ENCODE measurements at regions not wholly inside any gene's neighbourhood (a gene's known extent, or its start where the extent isn't known, plus 50 kb on each side); places are given as distances from the start of the nearest gene placed in this dataset.
"Not testable (repeated sequence)": the region's sequence is repeated elsewhere in the genome, so short reads cannot be mapped to it uniquely, and the experiment has no call there.

- Histone ChIP-seq H3K27ac (no peak overlapping the region), H3K4me3 (no peak overlapping the region), H3K27me3 (no peaks in the 10 kb centered on the region), H3K9me3 (no peaks in the 10 kb centered on the region), H3K4me1 (no peaks in the 10 kb centered on the region), H3K36me3 (no peaks in the 10 kb centered on the region)
- intact Hi-C loops (cut with DNase I): no loop called here
- TF ChIP-seq CTCF (IDR thresholded peaks at IDR 0.05): no peak
- DNase-seq (no peak), ATAC-seq (no peak)
Observed at GRCh38 chr16:27600381-27600780, 50.4 kb downstream of the KATNIP start.

GRCh38 chr16:27602103-27602502, 52.2 kb downstream of the KATNIP start:
- H3K9me3 ChIP-seq: no peaks in the 10 kb centered on the region
- ATAC-seq (no peak), DNase-seq (no peak)
- intact Hi-C loops (cut with DNase I): no loop called here
- no peaks in the 10 kb centered on the region for H3K4me1 ChIP-seq
- H3K27ac ChIP-seq: no peak overlapping the region
- no peak for TF ChIP-seq CTCF (IDR thresholded peaks at IDR 0.05)
- H3K36me3 ChIP-seq: no peaks in the 10 kb centered on the region
- H3K4me3 ChIP-seq: no peak overlapping the region
- H3K27me3 ChIP-seq: no peaks in the 10 kb centered on the region

- H3K27ac ChIP-seq; H3K27me3 ChIP-seq; H3K4me3 ChIP-seq; DNase-seq; H3K9me3 ChIP-seq; H3K4me1 ChIP-seq; H3K36me3 ChIP-seq; intact Hi-C loops (cut with DNase I): not testable (repeated sequence)
- peak; percentile 51 for ATAC-seq
- peak; percentile 64 for TF ChIP-seq CTCF (IDR thresholded peaks at IDR 0.05)
Observed at GRCh38 chr16:27605500-27606106, 55.7 kb downstream of the KATNIP start.

- no peaks in the 10 kb centered on the region for H3K27me3 ChIP-seq
Observed at GRCh38 chr16:27611340-27611739, 61.4 kb downstream of the KATNIP start.

GRCh38 chr16:27613238-27613791, 63.4 kb downstream of the KATNIP start:
- no peak for DNase-seq
- no peaks in the 10 kb centered on the region for H3K27me3 ChIP-seq
- no peak overlapping the region for H3K4me3 ChIP-seq
- no peaks in the 10 kb centered on the region for H3K4me1 ChIP-seq
- intact Hi-C loops (cut with DNase I): no loop called here
- H3K9me3 ChIP-seq: no peaks in the 10 kb centered on the region
- TF ChIP-seq CTCF (IDR thresholded peaks at IDR 0.05): no peak
- no peak for ATAC-seq
- no peaks in the 10 kb centered on the region for H3K36me3 ChIP-seq
- no peak overlapping the region for H3K27ac ChIP-seq

More at GRCh38 chr16:27611340-27611739, 61.4 kb downstream of the KATNIP start:
- Histone ChIP-seq H3K4me3 (no peak overlapping the region), H3K9me3 (no peaks in the 10 kb centered on the region), H3K27ac (no peak overlapping the region), H3K4me1 (no peaks in the 10 kb centered on the region), H3K36me3 (no peaks in the 10 kb centered on the region)
- DNase-seq (no peak), ATAC-seq (no peak)
- intact Hi-C loops (cut with DNase I): no loop called here
- no peak for TF ChIP-seq CTCF (IDR thresholded peaks at IDR 0.05)
